ENCODE measurements at regions not wholly inside any gene's neighbourhood (a gene's known extent, or its start where the extent isn't known, plus 50 kb on each side); places are given as distances from the start of the nearest gene placed in this dataset.
A peak's percentile ranks its signal among the peaks of the same experiment; 100 is the strongest.

DNA sequence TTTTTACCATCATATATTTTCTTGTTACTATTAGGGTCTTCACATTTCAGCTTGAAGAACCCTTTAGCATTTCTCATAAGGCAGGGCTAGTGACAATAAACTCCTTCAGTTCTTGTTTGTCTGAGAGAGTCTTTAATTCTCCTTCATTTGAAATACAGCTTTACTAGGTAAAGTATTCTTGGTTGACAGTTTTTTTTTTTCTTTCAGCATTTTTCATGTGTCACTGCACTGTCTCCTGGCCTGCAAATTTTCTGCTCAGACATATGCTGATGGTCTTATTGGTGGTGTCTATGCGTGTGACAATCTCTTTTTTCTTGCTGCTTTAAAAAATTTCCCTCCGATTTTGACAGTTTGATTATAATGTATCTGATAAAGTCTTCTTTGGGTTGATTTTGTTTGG lies 399.9 kb downstream of the SH3GL2 start:
- ATAC-seq: no peak

DNA sequence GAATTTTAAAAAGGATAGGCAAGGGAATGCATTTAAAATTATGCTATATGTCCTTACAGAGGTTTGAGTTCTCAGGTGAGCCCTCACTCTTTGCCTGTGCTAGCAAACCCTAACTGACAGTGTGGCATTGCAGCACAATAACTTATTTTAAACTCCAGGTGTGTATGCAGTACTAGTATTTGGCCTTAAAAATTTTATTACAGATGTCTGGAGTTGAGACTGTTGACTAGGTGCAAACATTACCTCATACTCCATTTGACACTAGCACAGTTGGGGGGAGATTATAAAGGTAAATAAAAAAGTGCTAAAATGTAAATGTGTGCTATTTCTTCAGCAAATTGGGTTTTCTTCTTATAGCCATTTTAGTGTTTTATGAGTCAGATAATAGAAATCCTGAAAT lies 407.7 kb downstream of the SH3GL2 start:
- ATAC-seq: no peak

DNA sequence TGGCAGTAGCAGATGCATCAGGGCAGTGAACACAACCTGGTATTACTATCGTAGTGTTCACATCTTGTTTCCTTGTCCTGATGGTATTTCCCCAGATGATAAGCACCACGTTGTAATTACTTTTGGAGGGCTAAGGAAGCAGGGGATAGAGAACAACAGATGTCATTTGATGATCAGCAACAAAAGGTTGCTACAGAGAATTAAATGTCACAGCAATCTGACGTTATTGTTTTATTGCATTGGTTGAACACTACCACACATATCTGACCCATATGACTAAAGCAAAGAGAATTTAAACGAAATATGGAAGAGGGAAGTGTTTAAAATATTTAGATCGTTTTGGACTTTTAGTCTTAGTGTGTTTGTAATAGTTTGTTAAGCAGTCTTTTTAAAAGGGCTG lies 408.3 kb downstream of the SH3GL2 start:
- ATAC-seq: no peak

DNA sequence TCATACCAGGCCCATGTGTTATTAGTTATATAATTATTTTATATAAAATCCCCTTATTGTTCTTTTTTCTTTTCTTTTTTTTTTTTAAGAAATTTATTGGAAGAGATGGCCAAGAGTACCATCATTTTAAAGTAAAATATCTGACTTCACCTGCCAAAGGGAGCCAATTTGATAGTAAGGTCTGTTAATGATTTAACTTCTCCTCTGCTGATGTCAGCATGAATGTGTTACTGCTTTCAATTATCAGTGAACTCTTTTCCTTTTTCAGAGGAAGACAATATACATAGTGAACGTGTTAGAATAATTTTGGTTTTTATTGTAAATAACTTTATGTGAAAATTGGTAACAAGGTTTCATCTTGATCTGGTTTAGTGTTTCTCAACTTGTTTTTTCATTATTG lies 409.6 kb downstream of the SH3GL2 start:
- no peak for ATAC-seq

DNA sequence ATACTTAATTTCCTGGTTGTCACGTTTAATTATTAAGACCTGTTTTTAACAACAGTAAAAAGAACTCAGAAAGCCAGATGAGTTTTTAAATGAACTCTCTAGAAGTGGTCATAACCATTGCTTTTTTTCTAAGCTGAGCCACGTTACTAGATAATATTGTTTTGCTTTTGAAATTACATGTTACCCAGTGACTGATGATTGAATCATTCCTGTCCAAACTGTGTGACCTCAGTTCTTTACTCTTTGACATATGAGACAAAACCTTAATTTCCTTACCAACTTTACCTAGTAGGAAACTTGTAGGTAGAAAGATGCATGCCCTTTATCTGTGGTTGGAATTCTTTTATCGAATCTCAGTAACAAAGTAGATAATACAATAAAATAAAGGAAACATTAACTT lies 411.7 kb downstream of the SH3GL2 start:
- no peak for ATAC-seq

DNA sequence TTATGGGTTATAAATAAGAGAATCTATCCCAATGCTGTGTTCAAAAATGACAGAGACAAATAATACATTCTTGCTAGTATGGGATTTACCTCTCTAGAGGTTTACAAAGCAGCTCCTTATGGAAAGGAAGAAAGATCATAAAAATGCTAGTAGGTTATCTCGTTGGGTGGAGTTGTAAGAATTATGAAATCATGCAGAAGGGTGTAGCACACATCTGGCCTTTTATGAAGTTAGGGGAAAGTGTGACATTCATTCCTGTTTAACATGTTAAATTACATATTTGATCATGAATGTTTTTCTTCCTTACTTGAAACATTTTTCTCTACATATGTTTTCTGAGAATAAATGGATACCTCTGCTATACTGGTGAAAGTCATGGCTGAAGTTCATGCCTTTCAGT lies 414.2 kb downstream of the SH3GL2 start:
- ATAC-seq: no peak

DNA sequence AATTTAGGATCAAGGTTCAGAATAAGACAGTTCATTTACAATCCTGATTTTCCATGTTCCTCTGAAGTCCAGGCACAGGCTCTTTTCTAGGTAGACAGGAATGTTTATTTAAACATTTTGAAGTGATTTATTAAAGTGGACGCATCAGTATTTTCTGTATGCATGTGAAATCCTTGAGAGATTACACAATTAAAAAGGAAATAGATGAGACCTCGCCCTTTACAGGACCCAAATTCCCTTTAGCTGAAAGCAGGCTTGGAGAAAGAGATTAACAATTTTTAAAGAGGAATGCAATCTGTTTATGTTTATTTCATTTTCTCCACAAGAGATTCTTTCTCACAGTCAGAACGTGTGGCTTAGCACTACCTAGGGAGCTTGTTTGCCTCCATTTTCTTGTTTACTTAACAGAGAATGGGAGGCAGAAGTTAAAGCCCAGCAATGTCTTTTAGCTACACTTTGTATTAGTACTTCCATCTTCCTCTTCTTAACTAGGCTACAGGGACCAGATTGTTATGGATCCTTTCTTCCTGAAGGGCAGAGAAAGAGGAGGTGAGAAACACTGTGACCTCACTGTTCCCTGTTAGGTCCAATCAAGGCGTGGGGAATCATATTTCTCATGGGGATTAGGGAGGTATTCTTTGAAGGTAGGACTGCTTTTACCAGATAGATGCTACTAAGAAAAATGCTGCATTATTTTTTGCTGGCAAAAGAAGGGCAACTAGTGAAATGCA lies 416.0 kb downstream of the SH3GL2 start:
- no peak for ATAC-seq

DNA sequence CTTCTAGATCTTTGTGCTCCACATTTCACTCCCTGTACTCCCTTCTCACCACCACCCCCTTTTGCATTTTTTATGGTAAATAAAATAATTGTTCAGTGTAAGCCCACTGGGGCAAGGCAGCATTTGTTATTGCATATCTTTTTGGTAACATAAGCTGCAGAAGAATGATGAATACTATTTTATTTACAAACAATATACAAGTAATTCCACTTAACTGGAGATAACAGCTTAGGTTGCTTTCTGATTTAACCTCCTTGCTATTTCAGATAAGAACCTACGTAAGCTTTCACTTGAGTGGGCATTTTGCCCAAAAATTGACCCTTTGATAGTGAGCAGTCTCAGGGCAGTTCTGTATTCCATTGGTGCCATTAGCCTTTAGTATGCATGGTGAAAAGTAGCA lies 417.9 kb downstream of the SH3GL2 start:
- ATAC-seq: no peak

DNA sequence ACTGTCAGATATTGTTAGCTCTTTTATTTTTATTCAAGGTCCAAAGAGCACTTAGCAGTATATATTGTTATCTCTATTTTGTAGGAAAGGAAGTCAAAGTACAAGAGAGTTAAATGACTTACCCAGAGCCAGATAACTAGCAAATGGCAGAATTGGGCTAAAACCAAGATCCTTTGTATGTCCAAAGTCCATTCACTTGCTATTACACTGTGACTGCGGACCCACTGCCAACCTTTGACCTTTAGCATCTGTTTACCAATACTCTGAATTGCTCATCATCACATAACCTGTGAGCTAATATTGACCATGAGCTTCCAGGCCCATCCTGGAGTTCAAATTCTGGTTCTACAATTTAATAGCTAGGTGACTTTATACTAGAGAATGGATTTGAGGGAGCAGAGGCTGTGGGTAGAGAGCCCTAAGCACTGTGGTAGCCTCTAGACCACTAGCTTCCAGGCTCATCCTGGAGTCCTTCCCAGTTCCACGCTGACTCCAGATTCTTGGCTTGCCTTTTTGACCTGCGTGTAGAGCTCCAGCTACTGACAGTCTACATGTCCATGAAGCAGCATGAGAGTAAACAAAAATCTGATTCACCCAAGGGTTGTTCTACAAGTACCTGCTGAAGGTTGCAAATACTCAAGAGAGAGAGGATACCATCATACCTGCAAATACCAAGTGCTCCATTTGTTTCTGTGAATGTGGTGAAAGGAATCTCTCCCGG lies 424.0 kb downstream of the SH3GL2 start:
- no peak for ATAC-seq

DNA sequence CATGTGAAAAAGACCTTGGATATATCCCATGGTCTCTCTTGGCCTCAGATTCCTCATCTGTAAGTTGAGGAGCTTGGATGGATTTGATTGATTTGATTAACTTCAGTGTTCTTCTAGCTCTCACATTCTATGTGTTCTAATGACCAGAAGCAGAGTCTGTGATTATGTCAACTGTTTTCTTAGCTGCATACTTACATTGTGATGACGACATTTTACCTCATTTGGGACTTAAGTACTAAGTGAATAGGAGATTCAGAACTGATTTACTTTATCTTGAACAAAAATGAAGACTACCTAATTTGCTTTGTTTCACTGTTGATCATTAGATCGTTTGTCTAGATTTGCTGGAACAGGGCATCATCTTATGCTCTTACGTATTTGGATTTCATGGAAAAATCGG lies 427.7 kb downstream of the SH3GL2 start:
- ATAC-seq: no peak

DNA sequence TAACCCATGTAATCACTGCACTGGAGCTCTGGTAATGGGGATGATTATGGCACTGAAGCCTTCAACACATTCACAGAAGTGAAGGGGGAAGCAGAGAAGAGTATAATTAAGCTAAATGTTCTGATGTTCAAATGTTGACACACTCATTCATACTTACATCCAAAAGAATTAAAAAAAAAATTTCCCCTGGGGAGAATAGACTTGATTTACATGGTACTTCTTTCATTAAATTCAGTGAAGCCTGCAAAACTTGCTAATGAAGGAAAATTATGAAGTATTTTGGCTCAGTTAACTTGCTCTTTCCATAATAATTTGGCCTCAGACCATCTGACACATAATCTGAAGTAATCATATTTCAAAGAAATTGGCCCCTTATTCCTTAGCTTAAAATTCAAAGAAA lies 428.8 kb downstream of the SH3GL2 start:
- no peak for ATAC-seq

DNA sequence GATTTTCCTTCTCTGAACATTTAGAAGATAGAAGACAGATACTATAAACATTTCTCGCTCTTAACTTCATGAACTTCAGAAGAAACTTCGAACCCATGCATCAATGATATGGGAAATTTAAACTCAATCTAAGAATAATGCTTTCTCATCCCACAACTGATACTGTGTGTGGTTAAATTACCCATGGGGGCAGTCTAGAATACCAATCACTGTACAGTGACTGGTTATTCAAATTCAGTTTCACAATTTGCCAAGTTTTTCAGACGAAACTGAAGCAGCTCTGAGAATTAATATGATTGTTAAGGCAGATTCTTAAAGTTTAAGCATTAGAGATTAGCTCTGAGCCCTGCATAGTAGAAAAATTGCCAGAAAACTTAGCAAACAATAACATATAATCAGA lies 431.0 kb downstream of the SH3GL2 start:
- no peak for ATAC-seq

DNA sequence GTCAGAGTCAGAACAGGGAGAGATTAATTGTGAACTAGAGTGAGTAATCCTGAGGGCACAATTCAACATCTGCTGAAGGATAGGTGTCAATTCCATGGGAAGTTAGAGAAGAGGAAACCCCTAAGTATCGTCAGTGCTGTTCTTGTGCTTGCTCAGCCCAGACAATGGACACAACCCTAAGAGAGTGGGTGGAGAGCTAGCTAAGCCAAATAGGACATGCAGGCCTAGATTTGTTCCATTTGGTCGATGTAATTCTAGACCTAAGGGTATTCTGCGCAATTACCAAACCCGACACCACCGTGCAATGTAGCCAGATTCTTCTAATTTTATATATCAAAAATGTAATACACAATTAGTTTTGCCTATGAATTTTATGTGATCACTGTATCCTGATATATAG lies 431.6 kb downstream of the SH3GL2 start:
- ATAC-seq: no peak

DNA sequence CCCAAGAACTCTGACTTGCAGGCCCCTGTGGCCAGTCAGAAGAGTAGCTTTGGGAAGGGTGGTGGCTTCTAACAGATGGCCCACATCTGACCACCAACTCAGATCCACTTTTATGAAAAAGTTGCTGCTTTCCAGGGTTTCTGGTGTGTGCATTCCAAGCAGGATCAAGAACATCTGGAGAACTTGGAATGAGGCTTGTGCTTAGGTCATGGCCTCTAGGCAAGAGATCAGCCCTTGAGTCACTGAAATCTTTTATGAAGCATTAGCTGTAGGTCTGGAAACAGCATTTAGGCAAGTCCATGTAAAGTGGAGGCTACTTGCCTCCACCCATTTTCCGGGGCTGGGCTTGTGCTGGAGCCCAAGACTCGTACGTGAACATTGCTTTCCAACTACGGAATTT lies 433.3 kb downstream of the SH3GL2 start:
- no peak for ATAC-seq

DNA sequence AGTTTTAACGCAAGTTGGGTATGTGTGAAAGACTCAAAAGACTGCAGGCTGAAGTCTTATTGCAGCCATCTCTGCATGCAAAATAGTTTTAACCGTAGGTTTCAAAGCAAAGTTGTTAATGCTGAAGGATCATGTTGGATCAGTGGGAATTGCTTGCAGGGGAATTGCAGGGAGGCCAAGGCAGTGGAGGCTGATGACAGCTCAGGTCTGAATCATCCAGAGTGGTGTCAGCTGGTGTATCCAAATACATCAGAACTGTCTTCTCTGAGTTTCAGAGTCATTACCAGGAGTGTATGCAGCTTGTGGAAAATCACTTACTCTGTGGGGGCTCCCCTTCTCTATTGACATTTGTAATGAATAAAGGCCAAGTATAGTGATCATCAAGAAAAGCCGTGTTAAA lies 435.7 kb downstream of the SH3GL2 start:
- ATAC-seq: peak; percentile 28

DNA sequence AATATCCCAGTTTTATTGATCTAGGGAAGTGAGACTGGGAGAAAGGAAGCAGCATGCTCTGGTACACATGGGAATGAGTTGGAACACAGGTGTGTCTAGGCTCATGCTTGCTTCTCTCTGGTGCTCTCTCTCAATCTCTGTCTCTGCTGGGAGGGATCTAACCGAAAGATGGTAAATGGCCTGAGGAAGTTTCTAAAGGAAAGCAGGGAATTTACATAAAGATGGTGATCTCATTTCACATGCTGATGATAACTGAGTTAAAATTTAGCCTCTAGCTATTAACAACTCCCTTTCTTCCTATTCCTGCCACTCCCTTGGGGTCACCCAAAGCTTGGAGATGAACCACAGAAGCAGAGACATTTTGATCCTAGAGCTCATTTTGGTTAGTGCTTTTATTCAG lies 436.2 kb downstream of the SH3GL2 start:
- ATAC-seq: no peak

DNA sequence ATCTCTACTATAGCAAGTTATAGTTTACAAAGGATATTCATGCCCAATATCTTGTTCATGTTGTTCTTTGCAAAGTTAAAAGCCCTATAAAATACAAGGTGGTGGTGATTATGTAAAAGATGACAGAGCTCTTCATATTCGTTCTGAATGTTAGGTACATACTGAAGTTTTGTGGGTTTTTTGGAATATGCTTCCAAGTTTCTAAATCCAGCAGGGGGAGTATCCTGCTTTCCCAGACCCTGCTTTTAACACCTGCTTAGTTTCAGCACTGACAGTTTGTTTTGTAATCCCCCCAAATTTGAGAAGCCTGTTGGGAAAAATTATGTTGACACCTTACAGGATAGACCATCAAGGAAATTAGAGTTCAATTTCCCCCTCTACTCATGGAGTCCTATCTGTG lies 438.3 kb downstream of the SH3GL2 start:
- ATAC-seq: no peak

DNA sequence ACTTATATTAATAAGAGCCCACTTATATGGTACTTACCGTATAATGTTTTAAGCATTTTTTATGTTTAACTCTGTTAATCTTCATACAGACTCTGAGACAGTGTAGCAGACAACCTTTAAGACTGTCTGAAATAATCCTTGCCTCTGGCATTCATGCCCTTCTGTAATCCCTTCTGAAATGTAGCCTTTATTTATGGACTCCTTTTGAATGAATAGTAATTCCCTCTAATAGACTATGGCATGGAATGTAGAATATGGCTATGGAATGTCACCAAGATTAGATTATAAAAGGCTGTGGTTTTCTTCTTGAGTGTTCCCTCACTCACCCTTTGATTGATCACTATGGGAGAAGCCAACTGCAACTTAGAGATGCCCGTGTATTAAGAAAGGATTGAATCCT lies 439.4 kb downstream of the SH3GL2 start:
- no peak for ATAC-seq

DNA sequence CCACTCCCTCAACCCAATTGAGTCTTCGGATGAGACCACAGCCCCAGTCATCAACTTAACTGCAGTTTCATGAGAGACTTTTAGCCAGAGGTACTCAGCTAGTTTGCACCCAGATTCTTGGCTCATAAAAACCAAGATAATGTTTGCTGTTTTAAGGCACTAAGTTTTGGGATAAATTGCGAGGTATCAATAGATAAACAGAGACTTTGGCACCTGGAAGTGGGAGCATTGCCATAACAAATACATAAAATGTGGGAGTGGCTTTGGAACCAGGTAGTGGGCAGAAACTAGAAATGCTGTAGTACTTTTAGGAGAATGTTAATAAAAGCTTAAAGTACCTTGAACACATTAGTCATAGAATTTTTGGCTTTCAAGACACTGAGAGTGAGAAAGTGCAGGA lies 439.8 kb downstream of the SH3GL2 start:
- ATAC-seq: no peak

DNA sequence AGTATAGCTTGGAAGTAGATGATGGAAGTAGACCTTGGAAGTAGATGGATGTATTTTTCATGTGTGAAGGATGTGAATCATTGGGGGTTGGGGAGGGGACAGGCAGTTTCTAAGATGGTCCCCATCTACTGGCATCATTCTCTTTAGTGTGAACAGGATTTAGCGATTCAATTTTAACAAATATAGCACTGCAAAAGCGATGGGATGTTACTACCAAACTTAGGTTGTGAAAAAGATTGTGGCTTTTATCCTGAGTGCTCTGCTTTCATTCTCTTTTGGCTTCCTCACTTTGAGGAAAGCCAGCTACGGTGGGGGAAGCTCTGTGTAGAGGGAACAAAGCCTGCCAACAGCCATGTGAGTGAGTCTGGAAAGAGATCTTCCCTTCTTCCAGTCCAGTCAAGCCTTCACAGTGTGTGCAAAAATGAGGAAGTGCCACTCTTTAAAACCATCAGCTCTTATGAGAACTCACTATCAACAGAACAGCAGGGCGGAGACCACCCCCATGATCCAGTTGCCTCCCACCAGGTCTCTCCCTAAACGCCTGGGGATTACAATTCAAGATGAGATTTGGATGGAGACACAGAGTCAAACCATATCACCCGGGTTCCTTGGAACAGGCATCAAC lies 441.4 kb downstream of the SH3GL2 start:
- no peak for ATAC-seq

DNA sequence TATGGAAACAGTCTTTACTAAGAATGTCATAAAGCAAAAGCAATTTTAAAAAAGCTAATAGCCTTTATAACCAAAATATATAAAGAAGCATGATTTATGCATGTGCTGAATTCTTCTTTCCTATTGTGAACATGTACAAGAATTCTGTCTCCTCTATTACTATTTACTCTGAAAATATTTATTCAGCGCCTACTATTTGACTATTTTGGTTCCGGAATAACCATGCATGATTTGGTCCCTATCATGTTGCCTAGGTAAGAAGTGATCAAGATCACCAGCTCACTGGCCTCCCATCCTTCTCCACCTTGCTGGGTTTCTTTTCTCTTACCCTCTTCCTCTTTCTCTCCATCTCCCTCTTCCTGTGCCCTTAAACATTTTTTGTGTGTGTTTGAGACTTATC lies 443.8 kb downstream of the SH3GL2 start:
- no peak for ATAC-seq

DNA sequence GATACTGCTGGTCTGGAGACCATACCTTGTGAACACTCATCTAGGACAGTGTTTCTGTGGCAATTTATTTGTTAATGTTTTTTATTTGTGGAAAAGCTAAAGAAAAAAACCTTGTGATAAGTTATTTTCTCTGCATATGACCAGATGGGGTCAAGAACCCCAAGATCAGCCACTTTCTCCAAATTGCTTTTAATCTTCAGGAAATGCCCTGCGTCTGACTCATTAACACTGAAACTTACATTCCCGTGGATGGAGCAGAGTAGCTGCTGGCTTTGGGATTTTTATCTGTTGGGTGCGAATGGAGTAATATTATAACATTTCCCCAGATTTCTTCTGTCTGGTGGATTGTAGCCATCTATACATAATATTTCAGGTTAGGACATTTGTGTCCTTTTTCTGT lies 444.5 kb downstream of the SH3GL2 start:
- ATAC-seq: no peak

DNA sequence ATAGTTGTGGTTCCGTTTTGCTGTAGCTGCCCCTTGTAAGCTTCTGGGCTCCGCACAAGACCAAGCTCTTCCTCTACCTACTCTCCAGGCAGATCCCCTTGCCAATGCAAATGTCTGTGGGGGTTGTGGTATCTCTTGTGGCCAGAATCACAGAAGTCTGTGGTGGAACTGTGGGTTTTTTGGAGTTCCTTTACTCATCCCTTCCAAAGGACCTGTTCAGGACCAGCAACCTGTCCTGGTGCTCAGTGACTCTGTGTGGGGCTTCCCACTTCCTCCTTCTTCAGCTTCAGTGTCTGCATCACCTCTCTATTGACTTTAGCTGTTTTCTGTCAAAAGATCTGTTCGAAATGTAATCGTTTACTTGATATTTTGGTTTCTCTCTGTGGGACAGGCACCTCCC lies 441.3 kb upstream of the ADAMTSL1 start:
- ATAC-seq: no peak
